DMS53 (cell line): ENCODE measurements at regions not wholly inside any gene's neighbourhood (a gene's known extent, or its start where the extent isn't known, plus 50 kb on each side); places are given as distances from the start of the nearest gene placed in this dataset.
A peak's percentile ranks its signal among the peaks of the same experiment; 100 is the strongest.

Experiments
- DNase-seq: peaks from one replicate; lab custom pipeline; 2025; lab: John Stamatoyannopoulos, UW

DNA sequence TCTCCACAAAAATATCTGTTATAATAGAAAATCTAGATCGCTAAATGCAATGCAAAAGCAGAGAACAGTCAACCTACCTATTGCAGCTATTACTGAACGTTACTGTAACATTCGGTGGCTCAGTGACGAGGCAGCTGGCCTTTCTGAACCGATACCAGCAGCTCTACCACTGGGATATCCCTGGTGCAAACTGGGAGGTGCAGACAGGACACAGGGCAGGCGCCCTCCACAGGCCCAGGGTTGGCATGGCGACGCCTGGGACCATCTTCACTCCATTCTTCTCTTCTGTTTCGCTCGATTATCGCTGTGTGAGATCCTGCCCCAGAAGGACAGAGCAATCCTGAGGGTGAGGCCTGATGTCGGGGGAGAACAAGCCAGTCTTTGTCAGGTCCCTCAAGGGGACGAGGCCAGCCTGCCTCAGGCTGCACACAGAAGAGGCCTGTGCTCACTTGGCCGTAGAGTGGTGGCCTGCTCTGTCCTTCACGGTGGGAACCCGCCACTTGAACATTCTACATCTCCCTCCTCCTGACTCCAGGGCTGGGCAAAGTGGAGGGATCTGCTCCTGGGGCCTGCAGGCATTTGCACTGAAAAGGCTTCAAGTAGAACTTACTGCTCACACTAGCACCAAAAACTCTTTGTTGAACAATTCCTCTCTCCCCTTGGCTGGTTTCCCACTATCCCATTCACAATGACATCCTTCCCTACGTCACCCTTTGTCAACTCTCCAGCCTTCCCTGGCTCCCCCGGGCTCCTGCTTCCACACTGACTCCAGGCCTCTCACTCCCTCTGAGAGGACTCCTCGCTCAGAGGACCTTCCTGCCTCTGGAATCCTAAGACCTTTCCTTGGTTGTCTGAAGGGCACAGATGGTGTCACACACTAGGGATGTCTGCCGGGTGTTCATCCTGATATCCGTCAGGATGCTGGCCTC is 49.7 kb downstream of the CYRIA start:
- no peak for DNase-seq

DNA sequence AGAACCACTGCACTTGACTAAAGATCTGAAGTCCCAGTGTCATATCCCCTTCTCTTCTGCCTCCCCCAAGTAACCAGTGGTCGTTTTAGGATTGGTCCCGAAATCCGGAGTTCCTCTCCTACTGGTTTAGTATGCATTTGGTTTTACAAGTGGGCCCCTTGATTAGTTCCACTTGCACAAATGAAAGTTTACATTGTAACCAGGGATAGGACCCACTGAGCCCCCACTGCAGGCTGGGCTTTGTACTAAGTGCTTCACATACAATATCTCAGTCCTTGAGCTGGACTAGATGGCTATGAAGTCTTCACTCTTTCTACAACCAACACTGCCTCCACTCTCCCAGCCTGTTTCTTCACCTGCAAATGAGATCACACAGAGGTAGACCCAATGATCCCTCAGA is 50.4 kb downstream of the CYRIA start:
- no peak for DNase-seq

GRCh38 chr2:16614314-16614860 is 51.2 kb downstream of the CYRIA start:
- DNase-seq = peak; percentile 72

- DNase-seq = peak; percentile 69
Measured at GRCh38 chr2:16613539-16614011, 52.1 kb downstream of the CYRIA start.

DNA sequence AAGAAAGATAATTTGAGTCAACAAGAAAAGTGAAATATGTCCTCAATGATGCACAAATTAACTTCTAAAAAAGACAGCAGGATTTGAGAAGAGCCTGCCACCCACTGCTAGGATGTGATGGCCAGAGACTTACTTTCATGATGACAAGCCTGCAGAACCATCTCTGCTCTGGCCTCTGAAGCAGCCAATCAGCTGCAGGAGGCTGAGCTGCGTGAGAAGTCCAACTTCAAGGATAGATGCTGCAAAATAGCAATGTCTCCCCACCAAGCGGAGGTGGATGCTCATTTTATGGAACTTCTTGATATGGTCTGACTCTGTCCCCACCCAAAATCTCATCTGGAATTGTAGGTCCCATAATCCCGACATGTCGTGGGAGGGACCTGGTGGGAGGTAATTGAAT is 53.1 kb downstream of the CYRIA start:
- no peak for DNase-seq

- DNase-seq = no peak
Measured at GRCh38 chr2:16609786-16610185, 55.8 kb downstream of the CYRIA start.

DNA sequence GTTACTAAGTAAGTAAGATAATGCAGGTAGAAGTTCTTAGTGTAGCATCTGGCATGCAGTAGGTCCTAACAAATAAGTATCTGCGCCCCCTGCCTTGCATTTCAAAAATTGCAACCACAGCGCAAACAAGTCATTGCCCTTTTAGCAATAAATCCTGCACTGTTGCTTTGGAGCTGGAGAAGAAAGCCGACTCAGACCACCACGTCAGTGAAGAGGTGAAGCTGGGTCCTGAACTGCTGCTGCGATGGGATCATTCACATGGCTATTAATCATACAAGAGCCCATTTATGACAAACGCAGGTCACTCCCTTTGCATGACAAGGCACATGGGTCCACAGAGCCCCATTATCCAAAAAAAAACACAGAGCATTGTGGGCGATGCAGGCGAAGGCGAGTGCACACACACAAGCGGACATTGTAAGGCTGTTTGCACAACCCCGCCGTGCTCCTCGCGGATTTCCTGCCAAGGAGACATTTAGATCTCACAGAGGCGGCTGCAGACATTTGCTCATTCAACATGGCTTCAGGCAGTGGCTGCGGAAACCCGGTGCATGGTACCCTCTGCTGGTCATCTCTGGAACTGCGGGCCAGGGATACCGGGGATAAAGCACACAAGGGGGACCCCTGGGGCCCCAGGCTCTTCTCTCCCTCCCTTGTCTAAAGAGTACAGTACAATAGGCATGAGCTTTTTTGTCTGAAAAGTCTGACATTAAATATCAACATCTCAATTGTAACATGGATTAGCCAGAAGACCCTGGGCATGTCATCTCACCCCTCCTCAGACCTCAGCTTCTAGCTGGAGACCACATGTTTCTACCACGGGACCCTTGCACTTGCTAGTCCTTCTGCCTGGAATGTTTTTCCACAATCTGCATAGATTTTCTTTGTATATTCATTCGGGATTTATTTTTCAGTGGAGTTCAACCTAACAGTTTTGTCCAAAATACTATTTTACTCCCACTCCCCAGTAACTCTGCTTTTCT is 56.7 kb downstream of the CYRIA start:
- peak; percentile 81 for DNase-seq

DNA sequence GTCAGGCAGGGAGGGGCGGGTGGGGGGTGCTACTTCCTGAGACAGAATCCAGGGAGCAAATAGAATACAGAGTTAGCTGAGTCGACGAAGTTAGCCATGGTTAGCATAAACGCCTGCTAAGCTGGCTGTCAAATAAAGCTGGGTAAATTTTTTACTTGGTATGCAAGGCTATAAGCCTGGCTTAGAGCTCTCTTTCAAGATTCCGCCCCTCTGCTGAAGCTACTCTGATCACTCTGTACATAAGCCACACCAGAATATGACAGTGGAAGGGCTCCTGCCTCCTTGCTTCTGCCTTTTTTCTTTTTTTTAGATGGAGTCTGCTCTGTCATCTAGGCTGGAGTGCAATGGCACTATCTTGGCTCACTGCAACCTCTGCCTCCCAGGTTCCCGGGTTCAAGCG is 58.3 kb downstream of the CYRIA start:
- no peak for DNase-seq

DNA sequence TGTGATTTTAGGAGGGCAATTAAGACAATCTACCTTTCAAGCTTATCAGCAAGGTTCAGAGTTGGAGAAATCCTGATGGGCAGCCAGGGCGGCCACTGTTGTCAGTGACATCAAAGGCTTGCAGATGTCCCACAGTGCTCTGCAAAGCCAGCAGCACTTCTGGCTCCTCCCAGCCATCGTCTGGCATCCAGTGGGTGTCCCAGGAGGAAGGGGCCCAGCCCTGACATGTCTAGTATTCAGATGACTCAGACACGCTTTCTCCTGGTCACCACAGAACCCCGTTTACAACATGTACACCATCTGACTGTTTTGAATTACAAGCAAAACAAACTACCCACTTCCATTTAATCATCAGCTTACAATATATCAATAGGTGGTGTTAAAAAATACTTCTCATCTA is 61.4 kb downstream of the CYRIA start:
- DNase-seq = no peak

DNA sequence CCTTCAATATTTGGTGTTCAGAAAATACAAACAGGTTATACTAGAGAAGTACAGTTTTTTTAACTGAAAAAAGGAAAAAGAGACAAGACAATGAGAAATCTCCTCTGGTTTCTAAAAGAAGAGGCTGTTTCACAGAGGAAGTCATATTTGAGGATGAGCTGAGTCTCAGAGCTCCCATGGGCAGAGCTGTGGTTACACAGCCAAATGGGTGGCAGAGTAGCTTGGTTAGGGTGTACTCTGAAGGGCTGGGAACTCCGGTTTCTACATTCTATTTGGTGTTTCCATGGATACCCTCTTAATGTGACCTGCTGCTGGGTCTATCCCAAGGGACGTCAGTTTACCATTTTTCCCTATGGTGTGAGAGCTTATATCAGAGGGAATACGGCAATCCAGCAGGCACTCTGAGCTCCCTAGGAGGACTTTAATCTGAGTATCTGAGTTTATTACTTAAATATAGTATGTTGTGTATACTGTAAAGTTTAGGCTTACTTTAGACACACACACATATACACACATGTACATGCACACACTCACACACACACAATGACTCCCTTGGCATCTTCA is 74.2 kb downstream of the CYRIA start:
- no peak for DNase-seq

- DNase-seq = no peak
Measured at GRCh38 chr2:16589465-16589864, 76.2 kb downstream of the CYRIA start.

DNA sequence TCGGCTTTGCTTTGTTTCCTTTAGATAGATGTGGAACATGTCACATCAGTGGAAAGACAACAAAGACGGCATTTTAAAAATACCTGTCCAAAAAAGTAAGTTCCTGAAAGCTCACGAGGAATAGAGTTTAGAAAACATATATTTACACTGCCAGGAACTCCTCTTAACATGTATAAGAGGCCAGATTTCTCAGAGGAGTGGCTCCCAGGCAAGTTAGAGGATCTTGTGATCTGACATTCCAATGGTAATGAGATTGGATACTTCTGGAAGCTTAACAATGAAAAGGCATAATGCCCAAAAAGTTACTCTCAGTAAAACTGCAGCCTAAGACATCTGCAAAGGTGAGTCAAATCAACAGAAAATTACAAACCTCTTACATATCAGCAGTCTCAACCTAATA is 77.1 kb downstream of the CYRIA start:
- no peak for DNase-seq

- no peak for DNase-seq
Measured at GRCh38 chr2:16587601-16588000, 78.0 kb downstream of the CYRIA start.

DNA sequence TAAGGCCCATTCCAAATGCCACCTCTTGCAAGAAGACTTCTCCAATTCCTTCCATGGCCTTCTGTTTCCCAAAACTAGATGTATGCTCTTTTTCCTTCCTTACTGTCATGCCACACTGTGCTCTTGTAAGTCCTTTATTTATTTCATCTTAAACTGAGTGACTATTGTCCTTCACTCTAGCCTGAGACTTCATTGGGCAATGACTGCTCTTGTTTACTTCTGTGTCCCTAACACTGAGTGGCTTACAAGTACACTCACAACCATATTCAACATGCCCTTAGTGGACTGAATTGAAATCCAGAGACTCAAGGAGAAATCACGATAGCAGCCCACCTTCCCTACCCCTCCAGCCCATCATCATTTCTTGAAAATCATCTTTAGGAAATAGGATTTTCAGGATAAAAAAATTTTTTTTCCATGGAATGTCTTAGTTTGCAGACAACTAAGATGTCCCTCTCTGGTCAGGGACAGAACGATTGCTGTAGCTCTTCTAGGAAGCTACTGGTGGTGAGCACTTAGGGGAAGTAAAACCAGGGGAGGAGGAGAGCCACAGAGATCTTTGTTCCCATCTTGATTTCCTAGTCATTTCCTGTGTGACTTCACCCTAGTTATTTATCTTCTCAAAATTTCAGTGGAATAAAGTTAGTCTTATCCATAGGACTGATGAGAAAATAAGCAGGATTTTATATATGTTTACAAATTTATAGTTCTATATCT is 80.7 kb downstream of the CYRIA start:
- no peak for DNase-seq

DNA sequence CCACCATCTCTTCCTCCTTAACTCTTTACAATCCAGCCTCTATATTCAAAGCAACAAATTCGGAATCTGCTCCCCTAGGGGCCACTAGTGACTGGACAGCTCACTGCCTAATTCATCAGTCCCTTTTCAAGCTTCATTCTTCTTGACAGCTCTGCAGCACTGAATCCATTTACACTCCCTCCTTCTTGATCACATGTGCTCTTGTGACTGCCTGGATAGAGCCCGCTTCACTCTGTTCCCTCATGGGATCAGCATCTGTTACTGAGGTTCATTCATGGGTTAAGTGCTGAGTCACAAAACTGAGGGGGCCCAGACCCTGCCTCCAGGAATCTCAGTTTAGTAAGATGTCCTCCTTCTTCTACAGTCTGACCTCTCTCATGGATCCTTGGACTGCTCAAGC is 81.5 kb downstream of the CYRIA start:
- DNase-seq = no peak

DNA sequence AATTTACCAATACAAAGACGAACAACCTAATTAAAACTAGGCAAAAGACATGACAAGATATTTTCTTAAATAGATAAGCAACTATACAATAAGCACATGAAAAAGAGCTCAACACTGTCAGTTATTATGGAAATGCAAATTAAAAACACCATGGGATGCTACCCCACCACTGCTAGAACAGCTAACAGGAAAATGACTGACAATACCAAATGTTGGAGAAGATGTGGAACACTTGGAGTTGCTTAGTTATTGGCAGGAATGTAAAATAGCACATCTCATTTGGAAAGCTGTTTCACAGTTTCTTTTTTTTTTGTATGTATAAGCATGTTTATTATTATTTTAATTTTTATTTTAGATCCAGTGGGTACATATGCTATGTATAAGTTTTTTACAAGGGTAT is 84.4 kb downstream of the CYRIA start:
- no peak for DNase-seq

- DNase-seq = no peak
Measured at GRCh38 chr2:16578081-16578480, 87.6 kb downstream of the CYRIA start.

DNA sequence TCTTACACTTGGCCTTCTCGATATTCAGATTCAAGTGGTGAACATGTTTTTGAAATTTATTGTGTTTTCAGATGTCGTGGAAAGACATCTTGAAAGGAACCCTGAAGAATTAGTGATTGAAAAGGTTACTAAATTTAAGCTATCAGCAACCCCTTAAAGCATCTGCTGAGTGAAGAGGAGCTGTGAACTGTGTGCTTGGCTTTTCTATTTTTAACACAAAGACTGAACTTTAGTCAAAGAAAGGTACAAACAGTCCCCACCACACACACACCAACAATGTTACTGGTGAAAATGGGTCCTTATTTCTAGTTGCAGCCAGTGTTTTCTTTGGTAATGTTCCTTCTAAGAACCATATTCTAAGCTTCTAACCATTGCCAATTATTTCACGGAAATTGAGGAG is 95.1 kb downstream of the CYRIA start:
- DNase-seq = no peak

- DNase-seq = no peak
Measured at GRCh38 chr2:16568998-16569784, 96.4 kb downstream of the CYRIA start.

- no peak for DNase-seq
Measured at GRCh38 chr2:16566701-16567100, 98.9 kb downstream of the CYRIA start.

- DNase-seq = no peak
Measured at GRCh38 chr2:16565481-16565880, 100.2 kb downstream of the CYRIA start.
